ENCODE measurements at regions not wholly inside any gene's neighbourhood (a gene's known extent, or its start where the extent isn't known, plus 50 kb on each side); places are given as distances from the start of the nearest gene placed in this dataset.

DNA sequence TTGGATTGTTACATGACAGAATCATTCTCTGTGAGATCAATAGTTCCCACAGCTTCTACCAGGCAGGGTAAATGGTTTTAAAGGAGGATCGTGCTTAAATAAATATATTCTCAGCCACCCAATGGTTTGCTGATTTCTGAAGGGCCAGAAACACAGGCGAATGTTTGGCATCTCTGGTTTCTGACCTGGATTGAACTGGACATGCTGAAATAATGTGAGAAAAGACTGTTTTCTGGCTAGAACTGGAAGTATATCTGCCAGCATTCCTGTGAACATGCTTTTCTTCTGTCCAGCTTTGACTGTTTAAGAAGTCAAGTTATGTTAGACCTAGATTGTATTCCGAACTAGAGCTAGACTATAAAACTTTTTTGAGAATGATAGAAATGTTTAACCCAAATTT, 77.1 kb upstream of the COL3A1 start:
- TF ChIP-seq JAZF1 (CRISPR knock-in tag; IDR thresholded peaks at IDR 0.05) (no peak), JUN (CRISPR knock-in tag; IDR thresholded peaks at IDR 0.05) (no peak), MXD4 (CRISPR knock-in tag; IDR thresholded peaks at IDR 0.05; ENCODE audit: borderline replicate concordance) (no peak), CREB1 (CRISPR knock-in tag; IDR thresholded peaks at IDR 0.05) (no peak), SOX15 (CRISPR knock-in tag; IDR thresholded peaks at IDR 0.05) (no peak), FOXJ3 (CRISPR knock-in tag; IDR thresholded peaks at IDR 0.05; ENCODE audit: borderline replicate concordance) (no peak)
- TF ChIP-seq, protein P1, sequence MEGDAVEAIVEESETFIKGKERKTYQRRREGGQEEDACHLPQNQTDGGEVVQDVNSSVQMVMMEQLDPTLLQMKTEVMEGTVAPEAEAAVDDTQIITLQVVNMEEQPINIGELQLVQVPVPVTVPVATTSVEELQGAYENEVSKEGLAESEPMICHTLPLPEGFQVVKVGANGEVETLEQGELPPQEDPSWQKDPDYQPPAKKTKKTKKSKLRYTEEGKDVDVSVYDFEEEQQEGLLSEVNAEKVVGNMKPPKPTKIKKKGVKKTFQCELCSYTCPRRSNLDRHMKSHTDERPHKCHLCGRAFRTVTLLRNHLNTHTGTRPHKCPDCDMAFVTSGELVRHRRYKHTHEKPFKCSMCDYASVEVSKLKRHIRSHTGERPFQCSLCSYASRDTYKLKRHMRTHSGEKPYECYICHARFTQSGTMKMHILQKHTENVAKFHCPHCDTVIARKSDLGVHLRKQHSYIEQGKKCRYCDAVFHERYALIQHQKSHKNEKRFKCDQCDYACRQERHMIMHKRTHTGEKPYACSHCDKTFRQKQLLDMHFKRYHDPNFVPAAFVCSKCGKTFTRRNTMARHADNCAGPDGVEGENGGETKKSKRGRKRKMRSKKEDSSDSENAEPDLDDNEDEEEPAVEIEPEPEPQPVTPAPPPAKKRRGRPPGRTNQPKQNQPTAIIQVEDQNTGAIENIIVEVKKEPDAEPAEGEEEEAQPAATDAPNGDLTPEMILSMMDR (IDR thresholded peaks at IDR 0.05): no peak
- TF ChIP-seq, protein P2, sequence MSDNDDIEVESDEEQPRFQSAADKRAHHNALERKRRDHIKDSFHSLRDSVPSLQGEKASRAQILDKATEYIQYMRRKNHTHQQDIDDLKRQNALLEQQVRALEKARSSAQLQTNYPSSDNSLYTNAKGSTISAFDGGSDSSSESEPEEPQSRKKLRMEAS (CRISPR knock-in tag; IDR thresholded peaks at IDR 0.05): no peak
- TF ChIP-seq, protein P3, sequence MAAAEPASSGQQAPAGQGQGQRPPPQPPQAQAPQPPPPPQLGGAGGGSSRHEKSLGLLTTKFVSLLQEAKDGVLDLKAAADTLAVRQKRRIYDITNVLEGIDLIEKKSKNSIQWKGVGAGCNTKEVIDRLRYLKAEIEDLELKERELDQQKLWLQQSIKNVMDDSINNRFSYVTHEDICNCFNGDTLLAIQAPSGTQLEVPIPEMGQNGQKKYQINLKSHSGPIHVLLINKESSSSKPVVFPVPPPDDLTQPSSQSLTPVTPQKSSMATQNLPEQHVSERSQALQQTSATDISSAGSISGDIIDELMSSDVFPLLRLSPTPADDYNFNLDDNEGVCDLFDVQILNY (CRISPR knock-in tag; IDR thresholded peaks at IDR 0.05): no peak
- TF ChIP-seq, protein P4, sequence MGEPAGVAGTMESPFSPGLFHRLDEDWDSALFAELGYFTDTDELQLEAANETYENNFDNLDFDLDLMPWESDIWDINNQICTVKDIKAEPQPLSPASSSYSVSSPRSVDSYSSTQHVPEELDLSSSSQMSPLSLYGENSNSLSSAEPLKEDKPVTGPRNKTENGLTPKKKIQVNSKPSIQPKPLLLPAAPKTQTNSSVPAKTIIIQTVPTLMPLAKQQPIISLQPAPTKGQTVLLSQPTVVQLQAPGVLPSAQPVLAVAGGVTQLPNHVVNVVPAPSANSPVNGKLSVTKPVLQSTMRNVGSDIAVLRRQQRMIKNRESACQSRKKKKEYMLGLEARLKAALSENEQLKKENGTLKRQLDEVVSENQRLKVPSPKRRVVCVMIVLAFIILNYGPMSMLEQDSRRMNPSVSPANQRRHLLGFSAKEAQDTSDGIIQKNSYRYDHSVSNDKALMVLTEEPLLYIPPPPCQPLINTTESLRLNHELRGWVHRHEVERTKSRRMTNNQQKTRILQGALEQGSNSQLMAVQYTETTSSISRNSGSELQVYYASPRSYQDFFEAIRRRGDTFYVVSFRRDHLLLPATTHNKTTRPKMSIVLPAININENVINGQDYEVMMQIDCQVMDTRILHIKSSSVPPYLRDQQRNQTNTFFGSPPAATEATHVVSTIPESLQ (CRISPR knock-in tag; IDR thresholded peaks at IDR 0.05): no peak
- TF ChIP-seq, protein P5, sequence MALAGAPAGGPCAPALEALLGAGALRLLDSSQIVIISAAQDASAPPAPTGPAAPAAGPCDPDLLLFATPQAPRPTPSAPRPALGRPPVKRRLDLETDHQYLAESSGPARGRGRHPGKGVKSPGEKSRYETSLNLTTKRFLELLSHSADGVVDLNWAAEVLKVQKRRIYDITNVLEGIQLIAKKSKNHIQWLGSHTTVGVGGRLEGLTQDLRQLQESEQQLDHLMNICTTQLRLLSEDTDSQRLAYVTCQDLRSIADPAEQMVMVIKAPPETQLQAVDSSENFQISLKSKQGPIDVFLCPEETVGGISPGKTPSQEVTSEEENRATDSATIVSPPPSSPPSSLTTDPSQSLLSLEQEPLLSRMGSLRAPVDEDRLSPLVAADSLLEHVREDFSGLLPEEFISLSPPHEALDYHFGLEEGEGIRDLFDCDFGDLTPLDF (CRISPR knock-in tag; IDR thresholded peaks at IDR 0.05): no peak

Measured in WTC11 (cell line).